Type B pancreatic cell (in vitro differentiated cells): ENCODE measurements at regions not wholly inside any gene's neighbourhood (a gene's known extent, or its start where the extent isn't known, plus 50 kb on each side); places are given as distances from the start of the nearest gene placed in this dataset.
"Not testable (repeated sequence)": the region's sequence is repeated elsewhere in the genome, so short reads cannot be mapped to it uniquely, and the experiment has no call there.

Source experiments
- DNase-seq: peaks from one replicate; pipeline ENCODE4 v3.0.0; 2021; ENCODE audit warnings: mixed read lengths; ENCODE audit not compliant: unreplicated experiment; ENCODE audit errors: extremely low spot score
- H3K27ac Mint-ChIP-seq: 2 replicates; pipeline ENCODE4 v1.8.0; 2021; ENCODE audit warnings: mild to moderate bottlenecking, mixed read lengths
- H3K27me3 Mint-ChIP-seq: 2 replicates; pipeline ENCODE4 v1.8.0; 2021; ENCODE audit warnings: mixed read lengths
- H3K36me3 Mint-ChIP-seq: 2 replicates; pipeline ENCODE4 v1.8.0; 2021; ENCODE audit warnings: mixed read lengths
- H3K4me1 Mint-ChIP-seq: one replicate; pipeline ENCODE4 v1.8.0; 2021; ENCODE audit warnings: mixed read lengths; ENCODE audit not compliant: unreplicated experiment
- H3K4me3 Mint-ChIP-seq: 2 replicates; pipeline ENCODE4 v1.8.0; 2021; ENCODE audit warnings: mild to moderate bottlenecking, mixed read lengths
- H3K9me3 Mint-ChIP-seq: 2 replicates; pipeline ENCODE4 v1.8.0; 2021; ENCODE audit warnings: mixed read lengths
- TF ChIP-seq, protein P1 (sequence below): fragments of 200-600 bp; sonication (generic); conservative IDR thresholded peaks from 2 replicates; pipeline ENCODE4 v1.5.0; 2021; ENCODE audit warnings: antibody characterized with exemption, mild to moderate bottlenecking

DNA sequence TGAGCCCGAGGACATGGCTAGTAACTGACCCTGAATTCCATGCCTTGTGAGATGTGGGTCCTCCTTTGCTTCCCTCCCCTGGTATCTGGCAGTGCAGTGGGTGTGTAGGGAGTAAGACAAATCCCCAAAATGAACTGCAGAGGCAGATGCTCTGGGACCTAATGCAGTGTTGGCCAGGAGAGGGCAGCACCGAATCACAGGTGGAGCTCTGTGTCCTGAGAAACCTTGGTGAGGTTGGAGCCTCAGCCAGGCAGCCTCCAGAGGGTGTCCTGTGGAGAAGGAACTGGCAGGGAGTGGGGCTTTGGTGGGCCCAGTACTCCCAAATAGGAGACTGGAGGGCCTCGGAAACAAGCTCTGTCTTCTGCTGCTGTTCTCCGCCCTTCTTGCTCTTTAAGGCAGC lies 209.9 kb downstream of the CCNG2 start:
- H3K27me3 Mint-ChIP-seq, result peaks cover 15% of the 10 kb centered on the region
- H3K4me1 Mint-ChIP-seq, H3K36me3 Mint-ChIP-seq, H3K27ac Mint-ChIP-seq, H3K4me3 Mint-ChIP-seq, H3K9me3 Mint-ChIP-seq, DNase-seq: not testable (repeated sequence)
- TF ChIP-seq, protein P1, sequence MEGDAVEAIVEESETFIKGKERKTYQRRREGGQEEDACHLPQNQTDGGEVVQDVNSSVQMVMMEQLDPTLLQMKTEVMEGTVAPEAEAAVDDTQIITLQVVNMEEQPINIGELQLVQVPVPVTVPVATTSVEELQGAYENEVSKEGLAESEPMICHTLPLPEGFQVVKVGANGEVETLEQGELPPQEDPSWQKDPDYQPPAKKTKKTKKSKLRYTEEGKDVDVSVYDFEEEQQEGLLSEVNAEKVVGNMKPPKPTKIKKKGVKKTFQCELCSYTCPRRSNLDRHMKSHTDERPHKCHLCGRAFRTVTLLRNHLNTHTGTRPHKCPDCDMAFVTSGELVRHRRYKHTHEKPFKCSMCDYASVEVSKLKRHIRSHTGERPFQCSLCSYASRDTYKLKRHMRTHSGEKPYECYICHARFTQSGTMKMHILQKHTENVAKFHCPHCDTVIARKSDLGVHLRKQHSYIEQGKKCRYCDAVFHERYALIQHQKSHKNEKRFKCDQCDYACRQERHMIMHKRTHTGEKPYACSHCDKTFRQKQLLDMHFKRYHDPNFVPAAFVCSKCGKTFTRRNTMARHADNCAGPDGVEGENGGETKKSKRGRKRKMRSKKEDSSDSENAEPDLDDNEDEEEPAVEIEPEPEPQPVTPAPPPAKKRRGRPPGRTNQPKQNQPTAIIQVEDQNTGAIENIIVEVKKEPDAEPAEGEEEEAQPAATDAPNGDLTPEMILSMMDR, result peak; percentile 52

DNA sequence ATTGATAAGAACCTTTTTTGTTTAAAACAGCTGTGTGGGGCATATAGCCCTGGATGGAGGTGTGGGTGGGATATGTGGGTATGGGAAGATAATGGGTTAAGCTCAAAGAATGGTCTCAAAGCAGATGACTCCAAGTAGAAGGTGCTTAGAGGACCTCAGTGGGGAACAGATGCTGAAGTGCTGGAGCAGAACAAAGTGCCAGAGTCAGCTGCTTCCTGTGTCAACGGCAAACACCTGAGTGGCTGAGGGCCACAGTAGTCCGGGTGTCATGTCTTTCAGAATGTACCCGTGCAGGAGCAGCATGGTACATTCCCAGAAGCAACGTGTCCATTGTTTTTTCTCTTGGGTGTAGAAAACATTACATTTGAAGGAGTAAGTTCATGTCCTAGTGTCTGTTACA lies 210.6 kb downstream of the CCNG2 start:
- no peaks in the 10 kb centered on the region for H3K4me1 Mint-ChIP-seq
- no peaks in the 10 kb centered on the region for H3K9me3 Mint-ChIP-seq
- peaks cover 16% of the 10 kb centered on the region for H3K27me3 Mint-ChIP-seq
- H3K36me3 Mint-ChIP-seq, result no peaks in the 10 kb centered on the region
- H3K4me3 Mint-ChIP-seq, result no peak overlapping the region
- no peak for DNase-seq
- TF ChIP-seq, protein P1, result no peak
- no peak overlapping the region for H3K27ac Mint-ChIP-seq

DNA sequence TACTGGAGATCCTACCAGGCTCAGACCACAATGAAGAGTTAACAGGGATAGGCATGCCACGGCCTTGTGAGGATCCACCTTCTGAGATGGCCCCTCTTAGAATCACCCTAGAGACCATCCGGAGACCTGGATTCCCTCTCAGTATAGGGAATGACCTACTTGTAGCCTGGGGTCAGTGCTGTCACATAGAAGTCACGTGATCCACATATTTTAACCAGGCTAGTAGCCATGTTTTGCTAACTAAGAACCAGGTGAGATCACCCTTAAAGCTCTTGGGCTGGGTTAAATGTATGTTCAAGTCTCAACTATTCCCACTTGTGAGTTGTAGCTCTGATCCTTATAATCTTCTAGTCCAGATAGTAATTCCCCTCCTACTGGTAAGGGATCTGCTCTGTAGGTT lies 215.4 kb downstream of the CCNG2 start:
- Mint-ChIP-seq H3K4me3 (no peak overlapping the region), H3K9me3 (no peaks in the 10 kb centered on the region), H3K27ac (no peak overlapping the region), H3K4me1 (no peaks in the 10 kb centered on the region), H3K27me3 (peaks cover 22% of the 10 kb centered on the region), H3K36me3 (no peaks in the 10 kb centered on the region)
- no peak for DNase-seq
- TF ChIP-seq, protein P1, result no peak

DNA sequence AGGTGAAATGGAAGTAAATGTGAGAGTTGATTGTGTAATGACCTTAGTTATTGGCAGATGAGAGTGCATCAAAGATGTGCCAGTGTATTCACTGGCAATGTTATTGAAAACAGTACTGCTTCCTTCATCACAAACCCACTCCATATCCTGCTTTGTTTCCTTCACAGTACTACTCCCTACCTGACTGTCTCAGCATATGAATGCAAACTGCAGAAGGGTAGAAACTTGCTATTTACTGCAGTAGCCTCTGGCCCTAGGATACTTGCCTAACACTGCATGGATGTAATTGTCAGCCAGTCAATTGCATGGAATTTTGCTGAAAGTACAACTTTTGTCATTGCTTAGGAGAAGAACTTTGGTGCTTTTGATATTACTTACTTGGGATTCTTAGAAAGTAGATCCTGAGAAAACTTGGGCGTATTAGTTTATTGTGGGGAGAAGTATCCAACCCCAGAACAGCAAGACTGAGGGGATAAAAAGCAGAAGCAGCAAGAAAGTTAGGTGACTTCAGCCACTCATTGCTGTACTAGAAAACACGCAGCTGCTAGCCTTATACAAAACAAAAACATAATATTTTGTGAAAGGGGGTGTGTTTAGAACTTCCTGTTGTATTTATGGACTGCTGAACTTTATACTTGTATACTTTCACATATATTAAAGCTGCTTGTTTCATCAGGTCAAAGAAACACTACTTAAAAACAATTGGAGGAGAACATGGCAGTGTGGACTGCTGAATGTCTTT lies 219.0 kb downstream of the CCNG2 start:
- Mint-ChIP-seq H3K27ac (no peak overlapping the region), H3K4me1 (no peaks in the 10 kb centered on the region), H3K4me3 (no peak overlapping the region), H3K27me3 (peaks cover 39% of the 10 kb centered on the region), H3K9me3 (no peaks in the 10 kb centered on the region), H3K36me3 (no peaks in the 10 kb centered on the region)
- TF ChIP-seq, protein P1, result no peak
- DNase-seq, result no peak

DNA sequence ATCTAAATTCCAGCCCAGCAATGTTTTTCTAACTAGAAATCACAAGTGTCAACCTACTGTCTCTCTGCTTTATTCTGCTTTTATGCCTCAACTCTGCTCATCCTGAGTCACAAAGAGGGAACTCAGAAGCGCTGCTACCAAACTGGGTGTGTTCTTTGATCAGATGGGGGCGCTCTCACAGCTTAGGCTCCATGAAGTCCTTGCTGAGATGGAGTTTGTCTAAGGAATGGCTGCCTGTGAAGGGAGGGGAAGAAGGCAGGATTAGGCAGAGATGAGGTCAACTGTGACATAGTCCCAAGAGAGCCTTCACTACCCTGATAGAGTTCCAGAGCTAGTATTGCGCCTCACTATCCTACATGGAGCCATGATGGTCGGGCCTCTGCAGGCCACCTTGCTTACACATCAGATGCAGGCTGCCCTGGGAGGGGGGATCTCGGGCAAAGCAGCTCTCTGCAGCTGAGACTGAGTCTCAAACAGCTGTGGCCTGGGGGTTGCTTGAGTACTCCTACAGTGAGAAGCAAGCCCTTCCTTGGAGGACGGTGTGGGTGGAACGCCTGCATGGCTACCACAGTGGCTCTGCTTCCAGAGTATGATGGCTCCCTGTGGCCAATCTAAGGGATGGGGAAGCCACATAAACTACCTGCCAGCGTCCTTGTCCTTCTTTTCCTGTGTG lies 219.9 kb downstream of the CCNG2 start:
- TF ChIP-seq, protein P1, result no peak
- H3K4me1 Mint-ChIP-seq, result no peaks in the 10 kb centered on the region
- H3K27ac Mint-ChIP-seq, result no peak overlapping the region
- H3K4me3 Mint-ChIP-seq, result no peak overlapping the region
- no peak for DNase-seq
- peaks cover 41% of the 10 kb centered on the region for H3K27me3 Mint-ChIP-seq
- no peaks in the 10 kb centered on the region for H3K36me3 Mint-ChIP-seq
- H3K9me3 Mint-ChIP-seq, result no peaks in the 10 kb centered on the region
